GM21423 (cell line): ENCODE measurements at regions not wholly inside any gene's neighbourhood (a gene's known extent, or its start where the extent isn't known, plus 50 kb on each side); places are given as distances from the start of the nearest gene placed in this dataset.

ENCODE experiments used
- ATAC-seq: cut with Tn5 transposase; IDR thresholded peaks from one replicate; pipeline ENCODE4 v1.9.1; 2021; ENCODE audit warnings: mild to moderate bottlenecking, moderate library complexity; ENCODE audit not compliant: unreplicated experiment

GRCh38 chr9:108139900-108140299, 650.3 kb upstream of the KLF4 start:
- no peak for ATAC-seq

DNA sequence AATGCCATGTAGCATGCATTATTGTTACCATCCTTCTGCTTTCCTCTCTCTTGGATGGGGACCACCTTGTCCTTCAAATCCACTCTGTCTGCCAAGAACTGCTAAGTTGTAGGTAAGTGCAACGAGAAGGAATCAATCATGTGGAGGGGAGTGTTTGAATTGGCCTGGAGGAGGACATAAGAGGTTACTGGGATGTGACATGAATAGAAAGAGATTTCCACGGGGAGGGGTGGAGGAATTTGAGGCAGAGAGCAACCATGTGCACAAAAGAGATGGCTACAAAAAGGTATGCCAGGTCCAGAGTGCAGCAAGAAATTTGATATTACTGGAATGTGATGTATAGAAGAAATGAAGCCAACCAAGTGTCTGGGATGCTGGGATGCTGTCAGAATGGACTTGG, 648.9 kb upstream of the KLF4 start:
- ATAC-seq, result no peak

DNA sequence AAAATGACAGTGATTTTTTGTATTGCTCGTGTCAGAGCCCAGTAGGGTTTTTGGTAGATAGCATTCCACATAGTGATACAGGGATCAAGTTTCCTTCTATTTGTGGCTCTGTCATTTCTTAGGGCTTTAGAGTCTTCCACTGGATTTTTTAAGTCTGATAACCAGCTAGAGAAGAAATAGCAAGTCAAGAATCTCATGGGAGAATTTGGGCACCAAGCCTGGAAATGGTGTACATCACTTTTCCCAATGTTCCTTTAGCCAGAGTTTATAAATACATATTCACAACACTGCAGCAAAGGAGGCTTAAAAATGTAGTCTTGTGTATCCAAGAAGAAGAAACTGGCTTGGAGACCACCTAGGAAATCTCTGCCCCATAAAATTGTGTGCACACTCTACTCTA, 647.1 kb upstream of the KLF4 start:
- no peak for ATAC-seq

GRCh38 chr9:108134486-108135128, 645.0 kb upstream of the KLF4 start:
- no peak for ATAC-seq

DNA sequence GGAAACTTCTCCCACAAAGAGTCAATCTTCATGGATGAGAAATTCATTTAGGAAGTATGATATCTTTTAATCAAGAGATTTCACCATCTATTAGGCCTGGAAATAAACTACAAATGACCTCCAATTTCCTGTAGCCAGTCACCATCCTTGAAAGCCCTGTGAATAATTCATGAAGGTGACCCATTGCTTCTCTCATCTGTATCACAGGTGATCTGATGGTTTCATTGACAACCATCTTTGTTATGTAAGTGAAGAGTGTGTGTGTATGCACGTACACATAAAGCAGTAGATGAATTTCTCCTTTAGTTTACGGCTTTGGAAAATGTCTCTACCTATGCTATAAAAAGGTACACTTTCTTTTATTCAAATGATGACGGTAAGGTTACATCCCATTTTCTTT, 644.1 kb upstream of the KLF4 start:
- ATAC-seq, result no peak

DNA sequence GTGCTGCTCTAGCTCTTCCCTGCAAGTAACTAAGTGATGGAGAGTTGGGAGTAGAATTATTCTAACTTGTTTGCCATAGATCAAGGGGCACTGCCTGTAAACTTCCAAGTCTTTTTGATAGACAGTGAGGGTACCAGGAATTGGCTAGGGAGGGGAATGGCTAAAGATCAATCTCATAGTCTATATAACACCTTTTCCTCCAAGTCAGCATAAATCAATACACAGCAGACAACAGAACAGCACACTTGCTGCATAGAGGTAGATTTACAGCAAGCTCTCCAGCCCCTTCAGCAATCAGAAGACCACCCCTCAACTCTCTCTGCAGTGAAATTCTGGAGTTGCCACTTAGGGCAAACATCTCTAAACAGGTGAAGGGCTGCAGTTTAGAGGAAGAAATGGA, 643.5 kb upstream of the KLF4 start:
- ATAC-seq, result no peak

DNA sequence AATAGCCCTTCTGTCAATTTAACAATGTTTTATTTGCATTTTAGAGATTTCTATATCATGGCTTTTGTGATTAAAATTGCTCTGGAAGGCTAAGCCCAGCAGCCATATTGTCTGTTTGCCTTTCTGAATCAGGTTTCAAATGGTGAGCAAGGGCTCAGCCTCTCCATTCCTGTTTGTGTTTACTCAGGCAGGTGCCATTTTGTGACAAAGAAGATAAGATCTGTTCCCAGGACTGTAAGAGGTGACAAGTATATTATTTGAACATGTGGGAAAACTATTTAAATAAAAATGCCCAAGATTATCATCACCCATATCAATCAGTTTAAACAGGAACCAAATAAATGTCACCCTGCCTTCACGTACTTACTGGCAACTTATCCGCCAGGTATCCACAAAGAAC, 641.3 kb upstream of the KLF4 start:
- ATAC-seq, result no peak

DNA sequence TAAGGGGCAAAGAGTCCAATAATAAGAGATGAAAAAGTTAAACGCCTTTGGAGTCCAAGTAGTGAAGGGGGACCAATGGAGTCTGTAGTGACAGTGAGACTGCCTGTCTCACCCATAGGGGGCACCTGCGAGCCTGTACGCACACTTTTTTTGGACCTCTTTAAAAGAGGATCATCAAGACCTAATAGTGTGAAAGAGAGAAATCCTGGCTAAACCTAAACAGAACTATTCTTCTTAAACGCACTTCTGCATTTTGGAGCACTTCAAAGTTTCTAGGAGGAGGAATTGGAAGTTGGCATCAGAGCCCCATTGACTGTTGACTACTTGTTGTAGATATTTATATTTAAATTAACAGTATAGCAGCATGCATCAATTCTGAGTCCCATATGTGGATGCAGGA, 636.1 kb upstream of the KLF4 start:
- no peak for ATAC-seq

GRCh38 chr9:108119530-108120113, 630.1 kb upstream of the KLF4 start:
- ATAC-seq, result no peak

DNA sequence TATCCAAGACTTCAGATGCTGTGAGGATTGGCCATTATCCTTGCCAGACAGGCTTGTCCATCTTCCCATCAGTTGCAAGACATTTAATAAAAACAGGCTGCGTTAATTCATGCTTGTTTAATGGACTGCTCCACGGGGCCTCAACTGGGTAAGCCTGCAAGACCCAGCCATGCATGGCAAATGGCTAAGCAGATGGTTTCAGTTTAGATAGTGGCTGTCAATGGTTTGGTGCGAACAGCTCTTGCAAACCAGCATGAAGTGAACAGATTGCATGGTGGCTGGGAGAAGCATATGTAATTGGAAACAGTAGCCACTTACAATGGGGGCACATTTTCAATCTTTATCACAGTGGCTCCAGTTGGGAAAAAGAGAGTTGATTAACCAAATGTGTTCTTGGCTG, 628.2 kb upstream of the KLF4 start:
- no peak for ATAC-seq

DNA sequence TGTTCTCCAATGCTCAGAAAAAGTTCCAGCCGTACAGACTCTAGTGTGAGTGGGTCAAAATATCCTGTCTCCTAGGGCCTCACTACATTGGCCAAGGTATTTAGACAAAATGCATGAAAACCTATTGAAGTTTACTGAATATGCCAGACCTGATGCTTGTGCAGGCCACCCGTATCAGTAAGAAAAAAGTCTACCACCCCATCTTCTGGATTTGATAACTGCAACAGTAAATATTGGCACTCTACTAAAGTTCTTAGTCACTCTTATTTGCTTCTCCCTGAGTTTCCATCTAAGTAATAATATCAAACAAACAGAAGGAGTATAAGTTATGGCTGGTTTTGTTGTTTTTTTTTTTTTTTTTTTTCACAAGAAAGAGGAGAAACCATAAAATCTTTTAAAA, 627.7 kb upstream of the KLF4 start:
- no peak for ATAC-seq

GRCh38 chr9:108113596-108113995, 624.0 kb upstream of the KLF4 start:
- ATAC-seq, result no peak

DNA sequence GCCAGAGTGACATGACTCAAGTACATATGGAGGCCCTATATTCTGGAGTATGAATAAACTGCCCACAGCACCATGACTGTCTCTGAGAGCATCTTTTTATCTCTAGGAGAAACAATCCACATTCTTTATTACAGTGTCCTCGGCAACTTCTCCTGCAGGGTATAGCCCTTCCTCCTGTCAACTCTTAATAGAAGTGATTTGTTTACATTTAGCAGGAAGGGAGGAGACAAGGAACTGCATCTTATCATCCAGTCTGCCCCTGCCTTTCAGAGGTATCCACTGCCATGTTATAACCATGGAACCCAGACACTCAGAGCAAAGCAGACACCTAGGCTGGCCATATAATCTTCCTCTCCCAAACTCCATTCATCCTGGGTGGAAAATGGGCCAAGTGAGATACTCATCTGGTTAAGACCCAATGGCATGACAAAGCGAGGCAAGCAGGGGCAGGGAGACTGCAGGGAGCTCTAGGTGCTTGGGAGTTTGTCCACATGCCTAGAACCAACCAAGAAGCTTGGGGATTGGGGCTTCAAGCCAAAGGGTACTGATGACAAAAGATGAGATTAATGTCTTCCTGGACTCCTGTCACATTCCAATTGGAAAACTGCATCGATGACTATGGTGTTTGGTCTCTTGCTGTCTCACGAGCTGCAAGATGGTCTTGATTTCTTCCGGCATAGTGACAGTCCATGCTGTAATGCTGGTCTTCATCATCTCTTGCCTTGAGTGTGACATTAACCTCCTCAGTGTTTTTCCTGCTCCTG, 620.5 kb upstream of the KLF4 start:
- ATAC-seq, result no peak

- ATAC-seq, result no peak
These were observed 619.4 kb upstream of the KLF4 start for GRCh38 chr9:108108852-108109448.

GRCh38 chr9:108108280-108108851, 618.8 kb upstream of the KLF4 start:
- no peak for ATAC-seq

- no peak for ATAC-seq
These were observed 616.3 kb upstream of the KLF4 start for GRCh38 chr9:108105885-108106284.

GRCh38 chr9:108104991-108105390, 615.4 kb upstream of the KLF4 start:
- ATAC-seq, result no peak

- no peak for ATAC-seq
These were observed 613.6 kb upstream of the KLF4 start for GRCh38 chr9:108103046-108103693.

GRCh38 chr9:108101410-108101809, 611.8 kb upstream of the KLF4 start:
- no peak for ATAC-seq

- ATAC-seq, result no peak
These were observed 611.0 kb upstream of the KLF4 start for GRCh38 chr9:108100571-108100970.

GRCh38 chr9:108099854-108100253, 610.3 kb upstream of the KLF4 start:
- no peak for ATAC-seq
